GM19193 (cell line): ENCODE measurements at regions not wholly inside any gene's neighbourhood (a gene's known extent, or its start where the extent isn't known, plus 50 kb on each side); places are given as distances from the start of the nearest gene placed in this dataset.

Experiments
- POLR2A ChIP-seq: IDR thresholded peaks from 4 replicates; pipeline ENCODE4 v1.6.1; 2011; ENCODE audit not compliant: insufficient read depth, insufficient read length; ENCODE audit errors: extremely low read depth

DNA sequence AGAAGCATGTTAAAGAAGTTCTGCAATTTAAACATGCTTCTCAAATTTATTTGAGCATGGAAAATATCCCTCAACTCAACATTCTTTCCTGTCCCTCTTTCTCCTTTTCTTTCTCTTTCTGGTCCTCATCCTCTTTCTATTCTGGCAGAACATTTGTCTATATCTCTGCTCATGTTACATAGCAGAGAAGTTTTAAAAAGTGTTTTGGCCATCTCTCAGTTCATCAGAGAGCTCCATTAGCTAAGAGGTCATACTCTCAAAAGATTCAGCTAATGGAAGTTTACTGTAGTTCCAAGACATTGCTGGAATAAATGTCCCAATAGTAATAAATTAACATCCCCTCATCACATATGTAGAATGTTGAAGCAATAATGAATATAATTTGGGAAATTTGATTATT lies 53.5 kb downstream of the XCL2 start:
- no peak for TF ChIP-seq POLR2A

GRCh38 chr1:168488138-168488537 lies 55.7 kb downstream of the XCL2 start:
- no peak for TF ChIP-seq POLR2A

DNA sequence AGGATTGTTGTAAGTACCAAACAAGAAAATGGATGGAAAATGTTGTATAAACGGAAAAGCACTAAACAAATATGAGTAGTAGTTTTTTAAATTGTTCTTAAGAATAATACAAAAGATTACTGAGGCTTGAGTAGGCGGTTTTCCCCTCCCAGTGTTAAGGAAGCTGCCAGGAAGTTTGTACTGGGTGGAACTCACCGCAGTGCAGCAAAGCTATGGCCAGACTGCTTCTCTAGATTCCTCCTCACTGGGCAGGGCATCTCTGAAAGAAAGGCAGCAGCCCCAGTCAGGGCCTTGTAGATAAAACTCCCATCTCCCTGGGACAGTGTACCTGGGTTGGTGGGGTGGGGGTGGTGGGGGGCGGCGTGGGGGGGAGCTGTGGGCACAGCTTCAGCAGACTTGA lies 58.7 kb downstream of the XCL2 start:
- TF ChIP-seq POLR2A = no peak

DNA sequence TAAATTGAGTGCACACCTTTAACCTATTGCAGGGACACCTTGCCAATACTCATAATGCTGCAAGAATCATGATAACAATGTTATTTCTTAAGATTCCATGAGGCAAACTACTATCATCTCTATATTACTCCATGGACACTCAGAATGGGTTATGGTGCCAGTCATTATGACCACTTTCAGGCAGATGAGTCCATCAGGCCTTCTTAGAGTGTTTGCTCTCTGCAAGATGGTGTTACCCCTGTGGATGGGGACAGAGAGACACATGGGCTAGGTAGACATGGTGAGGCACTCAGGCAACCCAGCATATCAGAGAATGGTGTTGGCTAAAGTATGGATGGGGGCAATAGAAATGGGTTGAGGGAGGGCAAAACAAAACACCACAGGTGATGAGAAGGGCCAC lies 59.7 kb downstream of the XCL2 start:
- TF ChIP-seq POLR2A = no peak

- no peak for TF ChIP-seq POLR2A
Observed at GRCh38 chr1:168483539-168483938, 60.3 kb downstream of the XCL2 start.

- TF ChIP-seq POLR2A = no peak
Observed at GRCh38 chr1:168482106-168482505, 61.7 kb downstream of the XCL2 start.

DNA sequence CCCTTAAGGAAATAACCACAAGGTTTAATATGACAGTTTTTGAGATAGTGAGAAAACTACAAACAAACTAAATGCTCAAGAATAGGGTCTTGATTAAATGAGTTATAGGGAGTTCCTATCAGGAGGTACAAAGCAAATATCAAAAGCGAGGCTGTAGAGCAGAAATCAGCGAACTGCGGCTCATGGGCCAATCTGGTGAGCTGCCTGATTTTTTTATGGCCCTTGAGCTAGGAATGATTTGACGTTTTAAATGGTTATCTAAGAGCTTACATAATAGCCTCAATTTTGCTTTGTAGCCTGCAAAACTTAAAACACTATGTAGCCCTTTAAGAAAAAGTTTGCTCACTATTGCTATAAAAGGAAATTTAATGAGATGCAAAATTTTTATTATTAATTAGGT lies 62.2 kb downstream of the XCL2 start:
- TF ChIP-seq POLR2A = no peak

DNA sequence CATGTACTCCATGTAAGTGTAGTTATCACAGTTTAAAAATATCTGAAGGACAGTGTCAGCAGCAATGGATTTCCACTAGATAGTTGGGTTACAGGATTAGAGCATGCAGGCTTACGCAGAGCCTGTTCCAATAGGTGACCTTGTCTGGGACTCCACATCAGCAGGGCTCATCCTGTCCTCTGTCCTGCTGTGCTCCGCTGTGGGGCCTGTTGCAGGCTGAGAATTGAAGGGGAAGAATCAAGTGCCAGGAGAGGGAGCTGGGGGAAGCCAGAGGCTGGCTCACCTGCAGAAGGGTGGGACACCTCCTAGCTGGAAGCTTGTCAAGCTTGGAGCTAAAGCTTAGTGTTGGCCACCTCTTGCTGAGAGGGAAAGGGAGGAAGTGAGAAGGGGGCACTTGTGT lies 62.8 kb downstream of the XCL2 start:
- TF ChIP-seq POLR2A = no peak

DNA sequence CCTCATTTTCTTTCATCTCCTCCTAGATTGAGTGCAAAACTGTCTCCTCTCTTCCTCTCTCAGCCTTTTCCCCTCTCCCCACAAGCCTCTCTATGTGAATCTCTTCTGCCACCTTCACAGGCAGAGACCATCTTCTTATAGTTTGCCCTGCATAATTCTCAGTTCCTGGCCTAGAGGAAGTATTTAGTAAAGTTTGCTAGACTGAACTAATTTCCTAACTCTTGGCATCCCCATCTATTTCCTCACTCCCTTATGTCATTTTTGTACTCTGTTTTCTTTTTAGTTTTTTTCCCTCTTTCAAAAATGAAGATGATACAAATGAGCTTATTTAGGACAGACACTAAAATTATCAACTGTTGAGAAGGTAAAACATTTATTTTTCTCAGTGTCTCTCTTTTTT lies 66.0 kb downstream of the XCL2 start:
- no peak for TF ChIP-seq POLR2A

GRCh38 chr1:168476588-168477385 lies 67.0 kb downstream of the XCL2 start:
- TF ChIP-seq POLR2A = no peak

- no peak for TF ChIP-seq POLR2A
Observed at GRCh38 chr1:168474322-168474721, 69.5 kb downstream of the XCL2 start.

DNA sequence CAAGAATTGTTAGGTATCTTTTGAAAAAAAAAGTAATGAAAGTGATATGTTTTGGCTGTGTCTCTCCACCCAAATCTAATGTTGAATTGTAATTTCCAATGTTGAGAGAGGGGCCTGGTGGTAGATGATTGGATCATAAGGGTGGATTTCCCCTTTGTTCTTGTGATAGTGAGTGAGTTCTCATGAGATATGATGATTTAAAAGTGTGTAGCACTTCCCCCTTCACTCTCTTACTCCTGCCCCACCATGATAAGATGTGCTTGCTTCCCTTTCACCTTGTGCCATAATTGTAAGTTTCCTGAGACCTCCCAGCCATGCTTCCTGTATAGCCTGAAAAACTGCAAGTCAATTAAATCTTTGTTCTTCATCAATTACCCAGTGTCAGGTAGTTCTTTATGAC lies 70.7 kb downstream of the XCL2 start:
- no peak for TF ChIP-seq POLR2A

DNA sequence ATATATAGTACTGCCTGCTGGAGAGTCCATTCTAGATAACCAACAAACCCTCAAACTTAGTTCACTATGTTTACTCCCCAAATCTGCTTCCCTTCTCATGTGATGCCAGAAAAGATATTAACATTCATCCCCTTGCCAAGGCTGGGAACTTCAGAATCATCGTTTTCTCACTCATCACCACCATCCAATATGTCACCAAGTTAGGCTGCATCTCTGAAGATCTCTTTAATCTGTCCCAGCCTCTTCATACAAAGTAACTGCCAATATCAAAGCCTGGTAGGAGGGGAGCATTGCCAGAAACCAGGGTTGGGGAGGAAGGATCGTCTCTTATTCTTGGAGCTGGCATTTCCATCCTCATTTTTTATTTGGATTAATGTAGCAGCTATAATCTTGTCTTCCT lies 71.6 kb downstream of the XCL2 start:
- no peak for TF ChIP-seq POLR2A

GRCh38 chr1:168470901-168471431 lies 72.8 kb downstream of the XCL2 start:
- no peak for TF ChIP-seq POLR2A

DNA sequence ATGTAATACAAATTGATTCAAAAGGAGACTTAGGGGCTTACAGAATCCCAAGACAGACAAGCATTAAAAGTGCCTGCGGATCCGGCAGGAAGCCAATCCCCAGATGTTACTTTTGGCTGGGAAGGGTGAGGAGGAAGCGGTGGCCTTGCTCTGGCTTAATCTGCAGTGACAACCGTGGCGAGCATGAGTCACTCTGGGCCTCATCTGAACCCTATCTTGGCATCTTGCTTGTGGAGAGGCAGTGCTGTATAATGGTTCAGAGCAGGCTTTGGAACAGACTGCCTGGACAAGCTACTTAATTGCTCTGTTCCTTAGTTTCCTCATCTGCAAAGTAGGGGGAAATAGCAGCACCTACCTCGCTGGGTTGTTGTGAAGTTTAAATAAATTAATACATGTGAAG lies 74.1 kb downstream of the XCL2 start:
- TF ChIP-seq POLR2A = no peak

GRCh38 chr1:168468822-168469221 lies 75.0 kb downstream of the XCL2 start:
- no peak for TF ChIP-seq POLR2A
